GM08714 (cell line): ENCODE measurements at regions not wholly inside any gene's neighbourhood (a gene's known extent, or its start where the extent isn't known, plus 50 kb on each side); places are given as distances from the start of the nearest gene placed in this dataset.

Experiments used
- H3K4me3 ChIP-seq: fragments of 200-500 bp; sonication (Bioruptor generic); 2 replicates; pipeline ENCODE4 v1.5.1; 2014; ENCODE audit warnings: mild to moderate bottlenecking, low read length, inconsistent platforms
- ZNF274 ChIP-seq: IDR thresholded peaks from 2 replicates; pipeline ENCODE4 v1.6.1; 2012; ENCODE audit warnings: mild to moderate bottlenecking, low read depth, low read length

GRCh38 chr2:64383016-64383591 lies 70.9 kb upstream of the LGALSL start:
- no peak overlapping the region for H3K4me3 ChIP-seq
- no peak for TF ChIP-seq ZNF274

DNA sequence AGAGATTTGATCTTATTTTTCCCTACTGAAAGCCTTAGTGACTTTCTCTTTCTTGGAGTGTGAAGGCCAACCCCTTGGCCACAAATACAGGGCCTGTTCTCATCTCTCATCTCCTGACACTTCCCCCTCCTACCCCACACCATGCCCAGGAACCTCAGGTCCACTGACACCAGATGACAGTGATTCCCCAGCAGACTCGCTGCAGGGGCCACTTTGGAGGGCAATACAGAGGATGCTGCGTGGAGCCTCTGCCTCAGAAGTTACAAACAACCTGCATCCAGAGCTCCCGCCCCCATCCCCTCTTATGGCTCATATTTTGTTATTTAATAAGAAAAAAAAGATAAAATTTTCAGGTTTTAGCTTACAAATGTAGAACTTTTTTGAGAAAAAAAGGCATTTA lies 70.1 kb upstream of the LGALSL start:
- H3K4me3 ChIP-seq, result no peak overlapping the region
- TF ChIP-seq ZNF274, result no peak

GRCh38 chr2:64386676-64387075 lies 67.3 kb upstream of the LGALSL start:
- H3K4me3 ChIP-seq, result no peak overlapping the region
- TF ChIP-seq ZNF274, result no peak

- H3K4me3 ChIP-seq, result no peak overlapping the region
- TF ChIP-seq ZNF274, result no peak
Observed at GRCh38 chr2:64390586-64390985, 63.4 kb upstream of the LGALSL start.

DNA sequence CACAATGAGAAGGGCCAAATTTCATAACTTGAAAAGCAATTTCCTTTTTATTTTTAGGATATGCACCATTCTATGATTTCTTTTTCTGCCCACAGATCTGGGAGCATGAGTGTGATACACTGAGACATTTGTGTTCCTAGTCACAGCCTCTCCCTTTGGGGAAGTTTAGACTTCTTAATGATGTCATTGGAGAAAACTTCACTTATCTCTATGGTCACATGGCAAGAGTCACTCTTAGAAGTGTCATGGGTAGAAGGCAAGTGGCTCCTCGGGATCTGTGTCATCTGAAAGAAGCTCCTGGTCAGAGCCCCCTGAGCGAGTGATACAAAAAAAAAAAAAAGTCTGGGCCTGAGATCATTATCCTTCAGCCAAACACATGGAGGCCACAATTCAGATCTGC lies 62.5 kb upstream of the LGALSL start:
- TF ChIP-seq ZNF274, result no peak
- no peak overlapping the region for H3K4me3 ChIP-seq

GRCh38 chr2:64391940-64392339 lies 62.0 kb upstream of the LGALSL start:
- H3K4me3 ChIP-seq, result no peak overlapping the region
- TF ChIP-seq ZNF274, result no peak

DNA sequence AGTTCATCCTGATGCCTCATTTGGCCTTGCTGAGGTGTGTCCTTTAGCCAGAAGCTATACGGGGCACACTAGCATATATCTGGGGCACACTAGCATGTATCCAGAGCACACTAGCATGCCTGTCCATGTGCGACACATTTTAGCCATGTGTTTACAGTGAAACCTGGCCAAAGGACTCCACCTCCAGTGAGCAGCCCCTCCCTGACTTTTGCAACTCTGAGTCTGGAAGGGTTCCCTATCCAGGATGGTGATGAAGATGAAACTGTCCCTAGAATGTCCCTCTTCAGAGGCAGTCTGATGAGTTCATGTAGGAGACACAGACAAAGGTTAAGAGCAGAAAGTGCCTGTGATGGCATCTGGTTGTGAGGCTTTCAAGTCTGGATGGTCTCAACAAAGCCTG lies 61.4 kb upstream of the LGALSL start:
- TF ChIP-seq ZNF274, result no peak
- H3K4me3 ChIP-seq, result no peak overlapping the region

DNA sequence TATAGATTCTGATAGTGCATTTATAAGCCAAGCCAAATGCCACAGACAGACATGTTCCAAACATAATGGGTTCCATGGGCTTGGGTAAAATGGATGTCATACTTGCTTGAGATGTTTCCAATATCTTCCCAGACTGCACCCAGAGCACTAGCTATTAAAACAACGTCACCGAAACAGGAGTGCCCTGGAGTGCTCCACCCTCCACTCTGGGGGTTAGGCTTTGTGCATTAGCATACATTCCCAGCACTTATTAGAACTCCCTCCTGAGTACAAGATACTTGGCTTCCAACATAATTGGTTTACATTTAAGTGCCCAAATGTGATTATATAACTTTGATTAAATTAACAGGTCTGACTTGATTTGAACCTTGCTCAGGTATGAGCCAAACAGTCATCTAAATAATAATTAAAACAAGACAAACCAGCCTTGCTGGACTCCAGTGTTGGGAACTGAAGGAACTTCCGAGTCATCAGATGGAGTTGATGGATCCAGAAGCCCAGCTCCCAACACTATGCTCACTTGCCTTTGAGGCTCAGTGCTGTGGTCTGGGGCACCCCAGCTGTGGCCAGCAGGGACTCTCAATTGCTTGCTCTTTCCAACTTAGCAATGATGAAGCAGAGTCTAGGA lies 60.5 kb upstream of the LGALSL start:
- TF ChIP-seq ZNF274, result no peak
- no peak overlapping the region for H3K4me3 ChIP-seq

GRCh38 chr2:64394153-64394552 lies 59.8 kb upstream of the LGALSL start:
- H3K4me3 ChIP-seq, result no peak overlapping the region
- no peak for TF ChIP-seq ZNF274

DNA sequence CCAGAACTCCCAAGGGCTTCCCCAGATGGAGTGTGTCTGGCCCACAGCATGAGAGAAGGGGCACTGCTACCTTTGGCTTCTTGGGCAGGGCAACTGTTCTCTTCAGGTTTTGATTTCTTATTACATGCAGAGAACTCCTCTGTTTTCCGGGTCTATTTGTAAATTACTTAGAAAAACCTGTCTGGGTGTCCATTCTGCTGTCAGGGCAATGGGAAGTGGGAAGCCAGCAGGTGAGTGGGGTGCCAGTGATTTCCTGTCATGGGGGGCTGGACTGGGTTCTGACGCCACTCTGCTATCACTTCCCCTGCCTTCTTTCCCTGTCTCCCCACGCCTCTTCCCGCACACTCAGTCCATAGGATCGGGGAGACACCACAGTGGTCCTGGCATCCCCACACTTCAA lies 58.0 kb upstream of the LGALSL start:
- no peak overlapping the region for H3K4me3 ChIP-seq
- TF ChIP-seq ZNF274, result no peak

- no peak overlapping the region for H3K4me3 ChIP-seq
- no peak for TF ChIP-seq ZNF274
Observed at GRCh38 chr2:64396551-64396950, 57.4 kb upstream of the LGALSL start.

GRCh38 chr2:64398516-64399129 lies 55.3 kb upstream of the LGALSL start:
- no peak for TF ChIP-seq ZNF274
- H3K4me3 ChIP-seq, result no peak overlapping the region

GRCh38 chr2:64399521-64399920 lies 54.4 kb upstream of the LGALSL start:
- TF ChIP-seq ZNF274, result no peak

DNA sequence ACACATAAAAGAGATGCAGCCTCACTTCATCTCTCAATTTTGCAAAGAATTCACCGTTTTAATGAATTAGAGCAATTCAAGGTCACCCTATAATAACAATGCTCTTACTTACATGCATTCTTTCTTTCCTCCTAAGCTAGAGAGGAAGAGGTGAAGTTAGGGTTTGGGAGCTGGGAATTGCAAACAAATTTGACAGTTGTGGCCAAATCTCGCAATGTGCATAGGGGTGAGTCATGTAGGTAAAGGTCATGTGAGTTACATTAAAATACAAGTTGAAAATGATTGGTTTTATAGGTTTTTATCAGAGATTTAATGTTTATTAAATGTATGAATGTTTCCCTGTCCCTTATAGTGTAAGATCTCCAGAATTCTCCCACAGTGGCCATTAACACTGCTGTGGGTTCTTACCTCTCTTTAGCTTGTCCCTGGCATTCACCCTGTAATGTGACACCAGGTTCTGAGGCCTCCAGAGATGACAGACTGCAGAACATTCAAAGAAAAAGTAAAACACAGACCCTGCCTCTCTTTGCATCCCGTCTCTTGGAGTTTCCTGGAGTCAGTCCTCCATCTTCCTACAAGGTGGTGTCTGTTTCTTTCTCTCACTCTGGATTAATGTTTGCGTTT lies 53.7 kb upstream of the LGALSL start:
- no peak overlapping the region for H3K4me3 ChIP-seq
- no peak for TF ChIP-seq ZNF274

More at GRCh38 chr2:64399521-64399920, 54.4 kb upstream of the LGALSL start:
- no peak overlapping the region for H3K4me3 ChIP-seq
